GM19438 (cell line): ENCODE measurements at regions not wholly inside any gene's neighbourhood (a gene's known extent, or its start where the extent isn't known, plus 50 kb on each side); places are given as distances from the start of the nearest gene placed in this dataset.

ENCODE experiments used
- ATAC-seq: cut with Tn5 transposase; IDR thresholded peaks from one replicate; pipeline ENCODE4 v1.9.1; 2021; ENCODE audit warnings: low read depth; ENCODE audit not compliant: unreplicated experiment

GRCh38 chr4:12884846-12885796 is 599.0 kb downstream of the RAB28 start:
- ATAC-seq = no peak

GRCh38 chr4:12881945-12882584 is 602.1 kb downstream of the RAB28 start:
- ATAC-seq = no peak

DNA sequence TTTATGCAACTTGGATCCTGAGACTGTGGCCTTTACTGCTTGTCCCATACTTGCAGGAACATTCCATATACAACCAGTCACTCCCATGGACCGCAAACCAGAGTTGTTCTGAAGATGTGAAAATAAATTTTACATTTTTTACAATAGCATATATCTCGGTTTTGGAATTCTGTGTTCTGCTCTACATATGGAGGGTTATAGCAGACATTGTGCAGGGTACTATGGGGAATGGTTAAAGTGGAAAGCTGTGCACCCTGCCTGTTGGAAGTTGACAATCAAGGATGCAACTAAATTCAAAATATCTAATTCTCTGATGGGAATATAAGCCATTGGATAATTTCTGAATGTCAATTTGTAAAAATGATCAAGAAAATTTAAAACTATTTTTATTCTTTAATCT is 603.3 kb downstream of the RAB28 start:
- ATAC-seq = no peak

- no peak for ATAC-seq
These were observed 604.6 kb downstream of the RAB28 start for GRCh38 chr4:12879496-12879895.

DNA sequence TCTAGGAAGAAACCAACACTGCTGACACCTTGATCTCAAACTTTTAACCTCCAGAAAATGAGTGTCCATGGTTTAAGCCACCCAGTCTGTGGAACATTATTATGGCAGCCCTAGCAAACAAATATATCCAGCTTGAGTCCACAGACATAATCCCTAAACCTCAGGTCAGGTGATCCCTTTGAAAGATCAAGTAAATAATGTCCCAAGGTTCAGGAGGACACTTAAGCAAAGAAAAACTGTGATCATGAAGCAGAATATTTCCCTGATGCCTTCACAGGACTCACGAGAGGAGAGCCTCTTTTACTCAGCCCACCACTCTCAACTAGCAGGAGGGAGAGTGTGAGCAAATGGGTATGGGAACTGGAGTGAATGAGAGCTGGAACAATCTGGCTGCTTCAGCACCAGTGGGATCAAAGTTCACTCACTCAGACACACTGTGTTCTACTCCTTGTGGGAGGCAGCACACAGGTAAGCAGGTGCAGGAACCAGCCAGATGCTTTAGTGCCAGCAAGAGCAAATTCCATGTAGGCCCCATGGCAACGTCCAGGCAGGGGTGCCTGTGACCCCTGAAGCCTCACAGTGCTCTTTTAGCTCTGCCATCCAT is 608.4 kb downstream of the RAB28 start:
- ATAC-seq = no peak

DNA sequence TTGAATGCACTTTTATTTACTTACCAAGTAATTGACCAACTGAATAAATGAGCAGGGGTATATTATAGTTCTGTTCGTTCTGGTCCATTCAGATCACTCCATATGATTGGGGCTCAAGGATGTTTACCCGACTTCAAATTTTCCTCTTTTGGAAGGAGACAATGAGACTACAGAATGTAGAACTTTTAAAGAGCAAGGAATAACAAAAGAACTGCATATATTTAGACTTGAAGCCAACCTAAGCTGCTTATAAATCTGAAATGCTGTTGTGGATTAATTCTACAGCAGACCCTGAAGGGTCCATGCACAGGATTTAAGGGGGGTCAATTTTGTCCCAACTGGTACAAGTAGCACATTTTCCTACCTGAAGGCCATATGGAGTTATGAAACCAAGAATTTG is 610.8 kb downstream of the RAB28 start:
- no peak for ATAC-seq

DNA sequence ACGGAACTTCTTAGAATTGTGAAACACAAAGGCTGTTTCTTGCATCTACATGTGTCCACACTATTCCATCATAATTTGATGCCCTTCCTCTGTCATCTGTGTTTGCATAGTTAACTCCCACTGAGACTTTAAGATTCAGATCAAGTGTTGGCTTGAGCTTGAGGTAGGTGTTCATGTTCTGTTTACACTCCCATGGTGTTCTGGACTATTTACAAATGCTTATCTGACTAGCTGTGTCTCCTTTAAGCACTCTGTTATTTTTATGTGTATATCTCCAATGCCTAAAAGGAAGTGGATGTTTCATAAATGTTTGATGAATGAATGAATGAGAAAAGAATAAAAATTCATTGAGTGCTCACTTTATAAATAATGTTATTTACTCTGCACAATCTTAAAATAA is 622.7 kb downstream of the RAB28 start:
- ATAC-seq = no peak

- ATAC-seq = no peak
These were observed 631.5 kb downstream of the RAB28 start for GRCh38 chr4:12852338-12853307.

- no peak for ATAC-seq
These were observed 637.8 kb downstream of the RAB28 start for GRCh38 chr4:12846368-12846767.

DNA sequence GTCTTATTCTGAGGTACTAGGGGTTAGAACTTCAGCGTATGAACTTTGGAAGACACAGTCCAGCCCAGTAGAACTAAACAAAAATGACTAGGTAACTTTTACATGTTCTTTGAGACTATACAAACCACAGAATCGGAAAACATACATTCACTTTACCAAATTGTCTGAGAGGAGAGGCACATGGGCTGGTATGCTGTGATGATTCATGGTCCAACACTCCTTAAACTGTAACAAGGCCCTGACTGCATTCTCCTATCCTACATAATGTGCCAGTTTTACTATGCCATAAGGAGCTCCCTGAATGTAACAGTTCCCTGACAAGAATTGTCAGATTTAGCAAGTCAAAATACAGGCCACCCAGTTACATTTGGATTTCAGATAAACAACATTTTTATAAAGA is 640.0 kb downstream of the RAB28 start:
- no peak for ATAC-seq

- no peak for ATAC-seq
These were observed 656.2 kb downstream of the RAB28 start for GRCh38 chr4:12827966-12828365.

DNA sequence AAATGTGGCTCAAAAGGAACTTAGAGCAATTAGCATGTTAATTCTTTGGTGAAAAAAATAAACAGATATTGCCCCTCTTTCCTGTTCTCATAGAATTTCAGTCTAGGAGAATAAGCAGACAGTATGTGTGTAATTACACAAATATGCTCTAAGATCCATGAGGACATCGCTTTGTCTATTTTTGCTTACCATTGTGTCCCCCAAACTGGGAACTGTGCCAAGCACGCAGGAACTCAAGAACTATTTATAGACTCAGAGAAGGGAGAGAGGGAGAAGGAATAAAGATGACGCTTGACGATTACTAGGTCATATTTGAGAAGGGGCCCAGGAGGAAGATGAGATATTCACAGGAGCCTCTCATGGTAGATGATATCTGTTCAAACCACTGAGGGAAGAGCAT is 692.6 kb downstream of the RAB28 start:
- ATAC-seq = no peak

- no peak for ATAC-seq
These were observed 696.9 kb downstream of the RAB28 start for GRCh38 chr4:12787261-12787660.

GRCh38 chr4:12778706-12779105 is 705.4 kb downstream of the RAB28 start:
- ATAC-seq = no peak

DNA sequence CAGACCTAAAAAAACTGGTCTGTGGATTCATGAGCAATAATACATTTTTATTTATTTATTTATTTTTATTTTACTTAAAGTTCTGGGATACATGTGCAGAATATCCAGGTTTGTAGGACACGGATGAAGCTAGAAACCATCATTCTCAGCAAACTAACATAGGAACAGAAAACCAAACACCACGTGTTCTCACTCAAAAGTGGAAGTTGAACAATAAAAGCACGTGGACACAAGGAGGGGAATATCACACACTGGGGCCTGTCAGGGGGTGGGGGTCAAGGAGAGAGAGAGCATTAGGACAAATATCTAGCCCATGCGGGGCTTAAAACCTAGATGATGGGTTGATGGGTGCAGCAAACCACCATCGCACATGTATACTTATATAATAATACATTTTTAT is 705.9 kb downstream of the RAB28 start:
- no peak for ATAC-seq

DNA sequence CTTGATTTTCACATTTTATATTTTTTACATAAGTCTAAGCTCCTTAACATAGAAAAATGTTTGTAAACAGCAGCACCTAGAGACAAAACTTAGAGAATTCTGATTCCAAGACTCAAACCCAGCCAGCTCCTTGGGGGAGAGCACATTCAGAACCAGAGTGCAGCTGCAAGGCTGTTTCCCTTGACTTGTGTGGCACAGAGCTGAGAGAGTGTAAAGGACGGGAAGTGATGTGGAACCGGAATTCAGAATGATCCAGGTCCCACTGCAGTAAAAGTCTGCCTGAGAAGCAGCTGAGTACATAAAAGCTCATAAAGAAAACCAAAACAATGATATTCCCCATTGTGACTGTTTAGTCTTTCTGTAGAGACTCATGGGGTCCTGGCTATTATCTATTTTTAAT is 713.8 kb downstream of the RAB28 start:
- no peak for ATAC-seq

GRCh38 chr4:12761694-12762093 is 722.4 kb downstream of the RAB28 start:
- no peak for ATAC-seq

DNA sequence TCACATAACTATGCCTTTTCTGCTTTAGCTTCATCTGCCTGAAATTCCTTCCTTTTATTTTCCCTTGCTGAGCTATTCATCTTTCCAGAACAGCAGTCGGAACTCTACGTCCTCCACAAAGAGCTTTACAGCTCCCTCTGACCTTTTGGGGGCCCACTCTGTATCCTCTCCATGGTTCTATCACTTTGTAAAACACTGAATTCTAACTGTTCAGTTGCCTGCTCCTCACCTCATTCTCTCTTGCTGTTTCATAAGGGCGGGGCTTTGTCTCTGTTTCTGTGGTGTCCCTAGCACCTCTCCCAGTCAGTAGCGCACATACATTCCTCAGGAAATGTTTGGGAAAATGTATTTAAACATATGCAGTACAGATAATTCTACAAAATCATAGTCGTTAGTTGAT is 737.0 kb downstream of the RAB28 start:
- ATAC-seq = no peak

GRCh38 chr4:12746221-12746620 is 737.9 kb downstream of the RAB28 start:
- ATAC-seq = no peak

GRCh38 chr4:12734586-12734985 is 749.6 kb downstream of the RAB28 start:
- no peak for ATAC-seq
